HG02763 (cell line): ENCODE measurements at regions not wholly inside any gene's neighbourhood (a gene's known extent, or its start where the extent isn't known, plus 50 kb on each side); places are given as distances from the start of the nearest gene placed in this dataset.
"Not testable (repeated sequence)": the region's sequence is repeated elsewhere in the genome, so short reads cannot be mapped to it uniquely, and the experiment has no call there.

ENCODE experiments used
- ATAC-seq: cut with Tn5 transposase; IDR thresholded peaks from one replicate; pipeline ENCODE4 v1.9.1; 2021; ENCODE audit warnings: mild to moderate bottlenecking, moderate library complexity; ENCODE audit not compliant: unreplicated experiment

GRCh38 chr3:182315313-182315712 lies 478.0 kb upstream of the ATP11B start:
- no peak for ATAC-seq

- no peak for ATAC-seq
Measured at GRCh38 chr3:182323126-182323700, 470.1 kb upstream of the ATP11B start.

DNA sequence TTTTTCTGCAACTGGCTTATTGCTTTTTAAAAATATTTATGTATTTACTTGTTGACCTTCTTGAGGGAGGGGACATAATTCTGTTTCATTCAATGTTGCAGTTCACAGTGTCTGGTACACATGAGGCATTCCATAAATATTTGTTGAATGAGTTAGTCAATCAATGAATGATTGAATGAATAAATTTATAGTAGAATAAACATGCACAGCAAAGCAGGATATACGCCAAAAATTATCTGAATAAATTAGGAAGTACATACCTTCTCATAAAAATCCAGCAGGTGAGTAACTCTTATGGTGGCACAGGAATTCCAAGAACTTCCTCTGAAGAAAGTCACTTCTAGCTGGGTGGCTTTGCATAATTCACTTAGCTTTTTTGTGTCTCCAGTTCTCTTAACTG lies 469.4 kb upstream of the ATP11B start:
- no peak for ATAC-seq

DNA sequence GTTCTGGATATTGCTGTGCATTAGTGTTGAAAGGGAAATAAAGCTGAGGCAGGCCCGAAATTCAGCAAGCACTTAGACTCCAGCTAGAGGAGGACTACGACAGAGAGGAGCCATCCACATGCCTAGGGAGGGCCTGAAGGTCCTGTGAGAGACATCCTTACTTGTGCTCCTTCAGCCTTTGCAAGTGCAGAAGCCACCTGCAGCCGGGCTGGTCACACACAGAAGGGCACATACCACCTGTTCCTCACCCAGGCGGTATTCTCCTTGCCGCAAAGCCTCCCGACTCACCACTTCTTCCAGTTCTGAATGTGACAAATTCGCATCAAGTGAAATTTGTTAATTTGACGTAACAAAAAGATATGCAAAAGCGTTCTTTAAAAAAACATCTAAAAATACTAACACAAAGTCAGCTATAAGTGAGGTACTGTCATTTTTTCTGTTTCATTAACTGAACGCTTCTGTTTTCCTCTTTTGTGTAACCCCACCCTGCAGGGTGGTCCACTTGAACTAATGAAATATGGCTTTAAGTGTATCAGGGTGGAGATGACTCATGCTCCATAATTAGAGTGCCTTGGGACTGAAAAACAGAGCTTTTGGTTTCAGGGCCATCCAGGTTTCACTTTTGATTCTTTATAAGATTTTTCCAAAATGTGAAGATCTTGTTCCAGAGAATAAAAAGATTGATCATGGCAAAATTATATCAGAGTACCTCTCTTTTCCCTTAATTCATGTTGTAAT lies 467.9 kb upstream of the ATP11B start:
- no peak for ATAC-seq

GRCh38 chr3:182327196-182327681 lies 466.1 kb upstream of the ATP11B start:
- no peak for ATAC-seq

DNA sequence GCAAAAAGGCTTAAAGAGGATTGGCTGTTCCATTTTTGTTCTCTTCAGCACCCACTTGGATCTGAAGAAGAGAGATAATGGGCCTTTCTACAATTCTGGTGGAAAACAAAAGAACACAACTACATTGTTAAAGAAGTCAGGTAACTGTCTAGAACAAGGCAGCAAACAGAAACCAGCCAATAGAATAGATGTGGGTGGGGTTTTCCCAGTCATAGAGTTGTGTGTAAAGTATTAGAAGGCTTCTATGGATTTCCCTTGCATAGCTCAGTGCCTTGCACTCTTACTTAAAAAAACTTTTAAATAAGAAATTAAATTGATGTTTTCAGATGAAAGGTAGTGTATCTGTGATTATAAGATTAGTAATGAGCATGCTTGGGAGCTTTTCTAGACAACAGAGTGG lies 462.7 kb upstream of the ATP11B start:
- no peak for ATAC-seq

DNA sequence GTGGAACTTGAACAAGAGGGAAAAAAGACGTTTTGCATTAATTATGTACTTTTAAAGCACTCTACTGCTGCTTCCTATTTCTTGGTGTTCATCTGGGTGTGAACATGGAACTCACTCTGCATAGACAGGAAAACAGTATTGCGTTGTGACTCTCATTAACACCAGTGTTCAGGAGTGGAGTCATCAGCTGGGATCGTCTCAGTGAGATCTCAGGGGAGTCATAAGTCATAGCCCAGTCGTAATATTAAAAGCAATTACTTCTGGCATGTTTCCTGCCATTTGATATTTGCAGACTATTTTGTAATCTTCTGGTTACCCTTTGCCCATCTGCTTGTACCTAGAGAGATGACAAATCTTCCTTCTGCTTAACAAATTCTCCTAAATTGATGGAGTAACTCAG lies 462.0 kb upstream of the ATP11B start:
- ATAC-seq = no peak

- no peak for ATAC-seq
Measured at GRCh38 chr3:182342252-182342651, 451.1 kb upstream of the ATP11B start.

DNA sequence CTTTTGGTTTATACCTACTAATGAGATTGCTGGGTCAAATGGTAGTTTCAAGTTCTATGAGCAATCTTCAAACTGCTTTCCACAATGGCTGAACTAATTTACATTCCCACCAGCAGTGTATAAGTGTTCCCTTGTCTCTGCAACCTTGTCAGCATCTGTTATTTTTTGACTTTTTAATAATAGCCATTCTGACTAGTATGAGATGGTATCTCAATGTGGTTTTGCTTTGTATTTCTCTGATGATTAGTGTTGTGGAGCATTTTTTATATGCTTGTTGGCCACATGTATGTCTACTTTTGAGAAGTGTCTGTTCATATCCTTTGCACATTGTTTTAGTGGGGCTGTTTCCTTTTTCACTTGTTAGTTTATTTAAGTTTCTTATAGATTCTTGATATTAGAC lies 449.3 kb upstream of the ATP11B start:
- not testable (repeated sequence) for ATAC-seq

GRCh38 chr3:182349051-182349450 lies 444.3 kb upstream of the ATP11B start:
- ATAC-seq = no peak

GRCh38 chr3:182349951-182350517 lies 443.3 kb upstream of the ATP11B start:
- no peak for ATAC-seq

DNA sequence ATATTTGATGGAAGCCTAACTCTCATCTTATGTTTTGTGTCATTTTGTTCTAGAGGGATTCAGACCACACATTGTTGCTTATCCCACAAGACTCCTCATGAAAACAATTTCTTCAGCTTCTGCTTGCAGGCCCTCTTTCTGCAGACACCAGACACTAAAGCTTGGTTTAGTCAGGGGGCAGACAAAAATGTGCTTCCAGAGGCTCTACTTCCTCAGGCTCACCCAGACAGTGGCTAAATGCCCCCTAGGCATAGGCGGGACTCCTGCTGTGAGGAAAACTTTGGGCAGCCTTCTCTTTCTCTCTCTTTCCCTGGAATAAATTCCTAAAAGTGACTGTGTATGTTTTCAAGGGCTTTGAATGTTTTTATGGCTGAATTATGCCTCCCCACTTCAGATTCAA lies 435.4 kb upstream of the ATP11B start:
- ATAC-seq = no peak

DNA sequence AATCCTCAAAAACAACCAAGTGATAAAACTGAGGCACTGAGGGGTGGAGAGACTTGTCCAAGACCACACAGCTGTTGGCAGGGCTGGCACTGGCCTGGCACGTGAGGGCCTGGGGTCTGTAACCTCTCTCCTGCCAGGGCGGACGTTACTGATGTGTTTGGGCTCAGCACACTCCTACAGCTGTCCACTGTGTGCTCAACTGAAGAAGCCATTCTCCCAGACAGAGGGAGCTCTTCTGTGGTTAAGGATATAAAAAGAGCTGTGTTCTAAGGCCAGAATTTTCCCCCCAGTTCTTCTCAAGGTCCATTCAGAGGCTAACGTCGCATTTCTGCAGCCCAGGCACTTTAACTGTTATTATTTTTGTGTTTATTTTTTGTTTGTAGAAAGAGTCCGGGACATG lies 429.0 kb upstream of the ATP11B start:
- ATAC-seq = no peak

GRCh38 chr3:182364723-182365650 lies 428.3 kb upstream of the ATP11B start:
- ATAC-seq = no peak

DNA sequence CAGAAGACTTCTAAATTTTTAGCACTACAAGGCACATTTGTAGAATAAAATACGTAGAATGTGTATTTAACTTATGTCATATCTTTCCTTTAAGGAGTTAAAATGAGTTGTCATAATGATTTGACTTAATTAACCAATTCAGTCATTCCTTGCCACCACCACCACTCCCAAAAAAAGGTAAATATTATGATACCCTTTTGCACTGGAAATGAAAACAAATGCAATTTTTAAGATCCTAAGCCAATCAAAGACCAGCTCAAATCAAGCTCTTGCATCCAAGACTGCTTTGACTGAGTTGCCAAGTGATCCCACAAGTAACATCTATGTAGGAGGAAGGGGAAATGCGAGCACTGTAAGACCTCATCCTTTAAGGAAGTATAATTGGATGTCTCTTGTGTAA lies 426.6 kb upstream of the ATP11B start:
- ATAC-seq = no peak

DNA sequence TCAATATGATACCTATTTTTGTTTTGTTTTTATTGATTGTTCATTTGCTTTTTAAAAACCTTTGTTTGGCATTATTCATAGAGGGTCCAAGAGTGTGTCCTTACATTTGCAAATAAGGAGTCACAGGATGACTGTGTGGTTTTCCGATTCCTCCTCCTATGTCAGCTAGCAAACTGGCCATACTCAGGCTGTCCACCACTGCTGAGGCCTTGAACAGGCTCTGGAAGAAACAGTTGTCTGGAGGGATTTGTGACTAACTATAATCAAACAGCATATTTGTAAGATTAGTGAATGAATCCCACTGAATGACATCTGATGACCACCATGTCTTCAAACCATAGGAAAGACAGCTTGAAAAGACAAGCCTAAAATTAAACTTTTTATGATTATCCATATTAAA lies 423.4 kb upstream of the ATP11B start:
- no peak for ATAC-seq

DNA sequence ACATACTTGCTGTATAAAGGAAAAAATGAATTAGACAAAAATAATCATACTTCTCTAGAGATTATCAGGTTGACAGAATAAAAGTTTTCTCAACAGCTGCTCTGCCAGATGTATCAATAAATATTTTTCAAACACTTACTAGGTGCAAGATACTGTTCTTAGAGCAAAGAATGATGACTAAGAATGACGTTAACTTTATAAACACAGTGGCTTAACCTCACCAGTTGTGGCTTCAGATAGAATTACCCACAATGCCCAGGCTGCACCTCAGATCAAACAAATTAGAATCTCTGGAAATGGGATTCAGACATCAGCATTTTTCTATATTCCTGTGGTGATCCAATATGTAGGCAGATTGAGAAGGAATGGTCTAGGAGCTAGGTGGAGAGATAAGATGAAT lies 422.4 kb upstream of the ATP11B start:
- no peak for ATAC-seq

DNA sequence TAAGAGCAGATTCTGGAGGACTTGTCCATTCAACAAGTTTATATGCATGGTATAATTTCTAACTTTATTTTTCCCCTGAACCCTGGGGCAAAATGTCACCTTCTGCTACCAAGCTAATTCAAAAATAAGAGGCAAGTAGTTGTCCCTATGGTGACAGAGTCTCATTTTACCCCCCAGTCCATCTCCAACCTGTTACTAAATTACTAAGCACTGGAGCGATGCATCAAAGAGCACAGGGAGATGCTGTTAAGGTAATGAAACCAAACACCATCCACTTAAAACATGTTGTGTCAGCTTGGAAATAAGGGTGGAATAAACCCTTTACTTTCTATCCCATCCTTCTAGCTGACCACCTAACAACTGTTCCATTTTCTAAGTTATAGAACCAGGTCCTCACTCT lies 417.4 kb upstream of the ATP11B start:
- ATAC-seq = no peak

DNA sequence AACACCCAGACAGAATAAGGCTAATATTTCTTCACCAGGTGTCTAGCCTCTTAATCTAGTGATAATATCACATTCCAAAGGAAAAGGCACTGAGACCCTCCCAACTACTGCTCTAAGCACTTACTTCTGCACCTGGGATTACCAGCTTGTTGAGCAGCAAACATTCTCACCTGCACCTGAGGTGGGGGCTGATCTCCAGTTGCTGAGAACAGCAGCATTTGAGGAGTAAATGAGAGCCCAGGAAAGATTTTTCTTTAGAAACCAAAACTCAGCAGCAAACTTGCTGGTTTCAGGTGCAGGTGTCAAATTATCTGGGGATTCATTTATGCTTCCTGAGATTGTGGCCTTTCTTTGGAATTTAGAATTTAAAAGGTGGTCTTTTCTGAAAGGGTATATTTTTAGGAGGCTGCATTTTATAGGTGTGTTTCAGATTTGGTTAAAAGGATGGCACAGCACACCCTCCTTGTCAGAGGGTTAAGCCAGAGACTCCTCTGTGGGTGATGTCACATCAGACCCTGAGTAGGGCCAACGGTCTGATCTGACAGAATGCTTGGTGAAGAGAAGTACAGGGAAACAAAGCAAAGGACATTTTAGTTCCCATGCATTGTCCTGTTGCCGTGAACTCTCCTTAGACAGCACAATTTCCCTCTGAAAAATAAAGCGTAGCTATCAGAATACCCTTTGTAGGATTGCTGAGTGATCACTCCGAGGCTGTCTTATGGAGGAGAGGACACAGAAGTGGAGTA lies 411.0 kb upstream of the ATP11B start:
- ATAC-seq = no peak

- no peak for ATAC-seq
Measured at GRCh38 chr3:182384221-182384620, 409.1 kb upstream of the ATP11B start.

DNA sequence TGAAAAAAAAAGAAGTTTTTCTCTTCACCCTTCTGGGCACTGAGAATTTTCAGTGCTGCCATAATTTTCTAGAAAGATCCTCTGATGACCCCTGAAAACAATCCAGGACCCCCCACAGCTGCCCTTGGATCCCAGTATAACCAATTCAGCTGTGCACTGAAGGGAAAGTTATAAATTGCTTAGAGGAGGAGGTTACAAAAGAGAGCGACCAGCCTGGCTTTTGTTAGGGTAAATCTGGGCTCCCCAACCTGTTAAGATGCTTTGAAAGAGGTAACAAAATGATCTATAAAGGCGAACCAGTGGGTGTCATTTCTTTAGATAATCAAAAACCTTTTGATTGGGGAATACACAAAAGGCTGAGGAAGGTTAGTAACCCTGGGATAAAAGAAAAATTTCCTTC lies 407.9 kb upstream of the ATP11B start:
- ATAC-seq = no peak
